Breast epithelium (tissue), 4 donors: ENCODE measurements at regions not wholly inside any gene's neighbourhood (a gene's known extent, or its start where the extent isn't known, plus 50 kb on each side); places are given as distances from the start of the nearest gene placed in this dataset.

ENCODE experiments used
- DNase-seq, 2 donors: peaks; one replicate each; pipeline ENCODE4 v3.0.0-alpha.2; 2019; ENCODE audit warnings: low spot score in 2 of 2
- H3K27ac ChIP-seq, 2 donors: fragments of 200-600 bp; sonication (generic) in 1 of 2; one replicate each; pipeline ENCODE4 v1.5.1; 2016 to 2019; ENCODE audit warnings: mild to moderate bottlenecking in 1 of 2
- H3K27me3 ChIP-seq, 2 donors: fragments of 200-600 bp; sonication (generic) in 1 of 2; one replicate each; pipeline versions ENCODE4 v1.5.1 to v1.6.0; 2017 to 2019; ENCODE audit warnings: control low read depth in 1 of 2, mild to moderate bottlenecking in 1 of 2
- H3K36me3 ChIP-seq: fragments of 200-600 bp; one replicate; pipeline ENCODE4 v1.5.1; 2019
- H3K4me1 ChIP-seq, 2 donors: fragments of 200-600 bp; sonication (generic); one replicate each; pipeline ENCODE4 v1.5.1; 2016 to 2019; ENCODE audit warnings: control low read depth in 1 of 2
- H3K4me3 ChIP-seq, 3 donors: fragments of 200-600 bp; sonication (generic); 1 replicate in 2 of 3; 2 replicates in 1 of 3; pipeline ENCODE4 v1.5.1; 2016 to 2019; ENCODE audit warnings: mild to moderate bottlenecking in 3 of 3, moderate library complexity in 2 of 3
- H3K9me3 ChIP-seq, 2 donors: fragments of 200-600 bp; sonication (generic) in 1 of 2; one replicate each; pipeline ENCODE4 v1.5.1; 2016 to 2019; ENCODE audit warnings: control low read depth in 1 of 2
- POLR2A ChIP-seq: fragments of 450-650 bp; IDR thresholded peaks from one replicate; pipeline ENCODE4 v1.6.1; 2016; ENCODE audit warnings: antibody characterized with exemption, mild to moderate bottlenecking, moderate library complexity
- POLR2AphosphoS5 ChIP-seq, 3 donors: sonication (generic); formaldehyde crosslinking; IDR thresholded peaks; one replicate each; pipeline ENCODE4 v1.6.1; 2017; ENCODE audit warnings: antibody characterized with exemption in 3 of 3
- intact Hi-C: fragments of 100-400 bp; cut with DNase I; formaldehyde crosslinking; loops from one replicate; pipeline ENCODE4 v1.15.1; 2023; ENCODE audit warnings: low total_unique reads
- TF ChIP-seq, protein P1 (sequence below), 3 donors: fragments of 450-650 bp; IDR thresholded peaks; one replicate each; pipeline ENCODE4 v1.5.1; 2016 to 2017; ENCODE audit warnings: antibody characterized with exemption in 3 of 3, mild to moderate bottlenecking in 3 of 3, moderate library complexity in 3 of 3

DNA sequence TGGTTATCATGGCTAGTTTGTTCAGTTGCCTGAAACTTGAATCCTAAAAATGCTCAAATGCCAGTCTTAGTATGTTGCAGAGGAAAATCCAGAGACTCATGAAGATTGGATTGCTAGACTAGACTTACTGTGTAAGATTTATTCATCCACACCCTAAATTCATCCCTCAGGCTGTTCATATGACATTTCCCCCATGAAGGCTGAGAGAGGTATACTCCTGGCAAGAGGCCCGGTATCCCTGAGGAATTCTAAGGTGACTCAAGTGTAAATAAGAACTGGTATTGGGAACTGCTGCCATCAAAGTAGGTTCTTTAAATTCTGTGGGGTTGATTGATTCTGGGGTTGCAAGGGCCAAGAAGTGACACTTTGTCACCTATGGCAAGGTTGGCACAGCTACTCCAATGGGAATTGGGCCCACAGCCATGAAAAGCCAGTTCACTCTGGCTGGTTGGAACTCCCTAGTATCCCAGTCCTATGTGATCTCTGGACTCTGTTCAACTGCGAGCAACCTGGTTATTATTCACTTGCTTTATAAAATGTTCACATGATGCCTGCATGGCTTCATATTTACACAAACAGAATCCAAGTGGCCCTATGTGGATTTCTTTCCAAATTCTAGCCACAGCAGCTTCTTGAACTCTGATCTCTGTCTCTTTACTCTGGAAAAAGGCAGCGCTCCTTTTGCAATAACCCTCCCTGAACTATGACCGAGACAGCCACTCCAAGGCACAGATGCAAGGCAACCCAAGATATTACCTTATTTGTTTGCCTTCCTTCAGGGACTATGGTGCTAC is 429.1 kb downstream of the CBLN2 start:
- Histone ChIP-seq H3K27ac (no peak overlapping the region), H3K4me1 (no peaks in the 10 kb centered on the region), H3K9me3 (no peaks in the 10 kb centered on the region), H3K27me3 (no peaks in the 10 kb centered on the region), H3K4me3 (no peak overlapping the region), H3K36me3 (no peaks in the 10 kb centered on the region)
- peak in 1 of 2 donors; percentile 20 for DNase-seq
- intact Hi-C loops, result no loop called here
- TF ChIP-seq, protein P1, sequence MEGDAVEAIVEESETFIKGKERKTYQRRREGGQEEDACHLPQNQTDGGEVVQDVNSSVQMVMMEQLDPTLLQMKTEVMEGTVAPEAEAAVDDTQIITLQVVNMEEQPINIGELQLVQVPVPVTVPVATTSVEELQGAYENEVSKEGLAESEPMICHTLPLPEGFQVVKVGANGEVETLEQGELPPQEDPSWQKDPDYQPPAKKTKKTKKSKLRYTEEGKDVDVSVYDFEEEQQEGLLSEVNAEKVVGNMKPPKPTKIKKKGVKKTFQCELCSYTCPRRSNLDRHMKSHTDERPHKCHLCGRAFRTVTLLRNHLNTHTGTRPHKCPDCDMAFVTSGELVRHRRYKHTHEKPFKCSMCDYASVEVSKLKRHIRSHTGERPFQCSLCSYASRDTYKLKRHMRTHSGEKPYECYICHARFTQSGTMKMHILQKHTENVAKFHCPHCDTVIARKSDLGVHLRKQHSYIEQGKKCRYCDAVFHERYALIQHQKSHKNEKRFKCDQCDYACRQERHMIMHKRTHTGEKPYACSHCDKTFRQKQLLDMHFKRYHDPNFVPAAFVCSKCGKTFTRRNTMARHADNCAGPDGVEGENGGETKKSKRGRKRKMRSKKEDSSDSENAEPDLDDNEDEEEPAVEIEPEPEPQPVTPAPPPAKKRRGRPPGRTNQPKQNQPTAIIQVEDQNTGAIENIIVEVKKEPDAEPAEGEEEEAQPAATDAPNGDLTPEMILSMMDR (IDR thresholded peaks at IDR 0.05), result no peak
- TF ChIP-seq POLR2A (no peak), POLR2AphosphoS5 (IDR thresholded peaks at IDR 0.05) (no peak)

DNA sequence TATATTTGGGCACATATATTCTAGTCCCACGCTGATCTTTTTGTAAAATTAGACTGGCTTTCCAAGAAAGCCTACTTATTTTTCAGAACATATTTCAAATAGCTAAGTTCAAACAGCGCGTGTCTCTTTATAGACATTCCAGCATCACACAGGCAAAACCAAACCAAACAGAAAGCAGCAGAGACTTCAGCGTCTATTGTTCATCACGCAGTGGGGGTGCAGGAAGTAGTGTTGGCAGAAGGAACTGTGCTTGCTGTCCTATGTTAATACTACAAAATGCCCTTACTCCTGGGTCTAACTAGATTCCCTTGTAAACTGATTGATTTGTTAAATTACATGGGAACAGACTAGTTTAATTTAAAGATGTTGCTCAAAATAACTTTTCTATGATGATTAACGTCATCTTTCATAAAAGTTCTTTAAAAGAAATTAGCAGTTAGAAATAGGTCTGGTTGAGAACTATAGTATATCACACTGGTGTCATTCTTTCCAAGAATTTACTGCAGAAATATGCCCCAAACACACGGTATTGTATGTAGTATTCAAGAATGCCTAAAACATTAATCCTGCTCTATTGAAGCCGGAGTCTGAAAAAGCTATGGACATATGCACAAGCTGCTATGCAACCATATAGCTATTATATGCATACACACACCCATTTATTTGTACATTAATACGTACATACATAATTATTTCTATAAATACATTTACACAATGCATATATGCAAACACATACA is 436.3 kb downstream of the CBLN2 start:
- intact Hi-C loops, result no loop called here
- DNase-seq, result no peak
- Histone ChIP-seq H3K36me3 (no peaks in the 10 kb centered on the region), H3K9me3 (no peaks in the 10 kb centered on the region), H3K27me3 (no peaks in the 10 kb centered on the region), H3K4me3 (no peak overlapping the region), H3K27ac (no peak overlapping the region), H3K4me1 (no peaks in the 10 kb centered on the region)
- TF ChIP-seq POLR2AphosphoS5 (IDR thresholded peaks at IDR 0.05) (no peak), POLR2A (no peak)

DNA sequence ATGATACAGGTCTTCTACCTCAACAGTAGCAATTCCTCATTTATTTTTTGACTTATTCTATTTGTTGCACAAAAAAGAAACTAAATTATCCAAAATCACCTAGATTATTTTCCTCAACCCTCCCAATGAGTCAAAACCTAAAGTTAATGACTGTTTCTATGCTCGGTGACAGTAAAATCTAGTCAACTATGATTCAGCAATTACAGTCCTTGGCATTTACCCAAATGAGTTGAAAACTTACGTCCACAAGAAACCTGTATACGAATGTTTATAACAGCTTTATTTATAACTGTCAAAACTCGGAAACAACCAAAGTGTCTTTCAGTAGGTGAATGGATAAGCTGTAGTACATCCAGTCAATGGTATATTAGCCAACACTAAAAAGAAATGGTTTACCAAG is 439.3 kb downstream of the CBLN2 start:
- H3K4me3 ChIP-seq, result no peak overlapping the region
- H3K9me3 ChIP-seq, result no peaks in the 10 kb centered on the region
- H3K36me3 ChIP-seq, result no peaks in the 10 kb centered on the region
- intact Hi-C loops, result no loop called here
- DNase-seq, result no peak
- no peaks in the 10 kb centered on the region for H3K27me3 ChIP-seq
- H3K27ac ChIP-seq, result no peak overlapping the region
- H3K4me1 ChIP-seq, result no peaks in the 10 kb centered on the region
- TF ChIP-seq POLR2A, result no peak
- no peak for TF ChIP-seq POLR2AphosphoS5 (IDR thresholded peaks at IDR 0.05)
- TF ChIP-seq, protein P1 (IDR thresholded peaks at IDR 0.05), result no peak

DNA sequence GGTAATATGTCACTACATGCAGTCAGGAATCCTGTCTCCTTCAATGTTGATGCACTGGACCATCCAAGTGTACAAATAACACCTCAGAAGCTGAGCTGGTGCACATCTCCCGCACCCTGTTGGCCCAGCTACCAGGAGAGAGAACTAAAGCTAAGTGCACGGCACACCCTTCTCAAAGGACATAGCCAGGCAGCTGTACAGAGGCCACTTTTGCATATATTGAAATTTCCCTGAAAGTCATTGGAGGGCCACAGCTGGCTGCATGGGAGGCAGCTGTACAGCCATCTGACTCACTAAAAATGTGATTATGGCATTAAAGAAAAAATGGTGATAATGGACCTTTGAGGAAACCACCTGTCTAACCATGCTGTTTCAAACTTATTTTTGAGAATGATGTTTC is 441.7 kb downstream of the CBLN2 start:
- no peaks in the 10 kb centered on the region for H3K27me3 ChIP-seq
- H3K4me1 ChIP-seq, result no peaks in the 10 kb centered on the region
- no peak for DNase-seq
- no peaks in the 10 kb centered on the region for H3K9me3 ChIP-seq
- no peak overlapping the region for H3K4me3 ChIP-seq
- no peaks in the 10 kb centered on the region for H3K36me3 ChIP-seq
- TF ChIP-seq POLR2A (no peak), POLR2AphosphoS5 (IDR thresholded peaks at IDR 0.05) (no peak)
- intact Hi-C loops, result no loop called here
- H3K27ac ChIP-seq, result no peak overlapping the region

DNA sequence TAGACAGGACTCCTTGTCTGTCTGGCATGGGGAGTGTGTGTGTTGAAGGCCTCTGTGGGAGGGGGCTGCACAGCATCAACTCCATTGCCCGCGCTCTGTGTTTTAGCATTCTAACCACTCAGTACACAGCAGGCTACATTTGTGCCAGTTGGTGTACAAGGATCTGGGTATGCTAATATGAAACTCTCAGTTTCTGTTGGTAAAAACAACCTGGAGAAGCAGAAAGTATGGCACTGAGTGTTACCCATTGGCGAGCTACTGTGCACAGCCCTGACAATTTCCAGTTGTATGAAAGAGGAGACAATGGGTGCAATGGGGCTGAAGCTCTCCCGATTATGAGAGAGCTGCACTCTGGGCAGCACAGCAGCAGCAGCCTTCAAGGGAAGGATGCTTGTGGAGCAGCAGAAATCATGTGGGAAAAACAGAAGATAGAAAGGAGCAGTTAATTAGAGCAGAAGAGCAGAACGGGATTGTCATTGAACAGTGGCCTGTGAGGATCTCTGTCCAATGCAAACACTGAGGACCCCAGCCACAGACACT is 443.6 kb downstream of the CBLN2 start:
- Histone ChIP-seq H3K27ac (no peak overlapping the region), H3K4me3 (no peak overlapping the region), H3K36me3 (no peaks in the 10 kb centered on the region), H3K4me1 (no peaks in the 10 kb centered on the region), H3K9me3 (no peaks in the 10 kb centered on the region), H3K27me3 (no peaks in the 10 kb centered on the region)
- intact Hi-C loops, result no loop called here
- TF ChIP-seq POLR2AphosphoS5 (IDR thresholded peaks at IDR 0.05) (no peak), POLR2A (no peak)
- TF ChIP-seq, protein P1 (IDR thresholded peaks at IDR 0.05), result no peak
- no peak for DNase-seq

DNA sequence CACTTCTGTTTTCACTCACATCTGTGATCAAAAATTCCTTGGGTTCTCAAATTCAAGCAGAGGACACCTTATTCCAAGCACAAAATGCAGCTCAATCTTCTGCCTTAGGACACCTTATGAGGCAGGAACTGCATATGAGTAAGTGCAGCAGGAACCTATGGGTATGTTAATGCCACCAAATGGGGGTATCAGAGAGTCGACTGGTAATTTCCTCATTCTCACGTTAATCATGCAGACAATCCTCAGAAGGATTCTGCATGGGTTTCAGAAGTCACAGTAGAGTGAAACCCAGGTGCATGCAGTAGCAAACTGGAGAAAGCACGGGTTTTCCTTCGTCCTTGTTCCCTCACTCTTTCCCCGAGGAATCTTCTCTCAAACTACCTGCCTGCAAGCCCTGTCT is 452.8 kb downstream of the CBLN2 start:
- no peak for DNase-seq
- Histone ChIP-seq H3K9me3 (no peaks in the 10 kb centered on the region), H3K27ac (no peak overlapping the region), H3K36me3 (no peaks in the 10 kb centered on the region), H3K27me3 (no peaks in the 10 kb centered on the region), H3K4me3 (no peak overlapping the region), H3K4me1 (no peaks in the 10 kb centered on the region)
- TF ChIP-seq POLR2AphosphoS5 (IDR thresholded peaks at IDR 0.05) (no peak), POLR2A (no peak)
- TF ChIP-seq, protein P1 (IDR thresholded peaks at IDR 0.05), result no peak
- intact Hi-C loops, result no loop called here
